Activated CD8-positive, alpha-beta T cell treated with anti-CD3 and anti-CD28 coated beads, Interleukin-2, amount 10 ng/mL, durations not matched to agents 7 days and 5 days (primary cell): ENCODE measurements at regions not wholly inside any gene's neighbourhood (a gene's known extent, or its start where the extent isn't known, plus 50 kb on each side); places are given as distances from the start of the nearest gene placed in this dataset.

Experiments
- ATAC-seq: fragments of 150-1000 bp; cut with Tn5 transposase; one replicate; pipeline ENCODE4 v1.10.0; 2021; ENCODE audit warnings: moderate library complexity
- CTCF ChIA-PET: fragments of 350-600 bp; sonication (Branson Sonifier 250); formaldehyde crosslinking; loops from one replicate; lab custom pipeline; 2021; ENCODE audit warnings: antibody characterized with exemption; lab: Charles Lee
- POLR2A ChIA-PET: fragments of 350-600 bp; sonication (Branson Sonifier 250); formaldehyde crosslinking; loops from one replicate; lab custom pipeline; 2021; ENCODE audit warnings: antibody characterized with exemption; lab: Charles Lee
- DNase-seq: peaks from one replicate; pipeline ENCODE4 v3.0.0-alpha.2; 2020
- H3K27ac Mint-ChIP-seq: one replicate; pipeline ENCODE4 v1.8.0; 2021; ENCODE audit warnings: mild to moderate bottlenecking, mixed read lengths
- H3K27me3 Mint-ChIP-seq: one replicate; pipeline ENCODE4 v1.8.0; 2021; ENCODE audit warnings: low read depth, mixed read lengths
- H3K36me3 Mint-ChIP-seq: one replicate; pipeline ENCODE4 v1.8.0; 2021; ENCODE audit warnings: low read depth, mixed read lengths
- H3K4me1 Mint-ChIP-seq: one replicate; pipeline ENCODE4 v1.8.0; 2021; ENCODE audit warnings: low read depth, mixed read lengths
- H3K4me3 Mint-ChIP-seq: one replicate; pipeline ENCODE4 v1.8.0; 2021; ENCODE audit warnings: mild to moderate bottlenecking, mixed read lengths
- H3K9me3 Mint-ChIP-seq: one replicate; pipeline ENCODE4 v1.8.0; 2022; ENCODE audit warnings: mixed read lengths; ENCODE audit not compliant: insufficient read depth

DNA sequence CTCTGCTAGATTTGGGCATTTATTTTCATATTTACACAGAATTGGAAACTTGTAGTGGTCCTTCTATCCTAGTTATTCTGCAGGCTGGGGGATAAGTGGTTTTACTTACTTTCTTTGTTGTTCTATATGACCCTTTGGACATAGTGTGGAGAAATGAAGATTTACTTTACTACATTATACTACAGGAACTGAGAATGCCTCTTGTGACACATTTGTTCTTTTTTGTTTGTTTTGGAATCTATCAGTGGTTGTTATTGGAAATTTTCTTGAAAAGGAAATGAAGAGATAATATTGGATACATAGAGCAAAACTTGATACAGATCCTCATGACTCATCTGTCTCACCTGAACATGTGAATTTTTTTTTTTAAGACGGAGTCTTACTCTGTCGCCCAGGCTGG lies 146.1 kb upstream of the DPYD start:
- POLR2A ChIA-PET = no interaction called here
- CTCF ChIA-PET = no interaction called here
- peaks cover 6% of the 10 kb centered on the region for H3K27me3 Mint-ChIP-seq

DNA sequence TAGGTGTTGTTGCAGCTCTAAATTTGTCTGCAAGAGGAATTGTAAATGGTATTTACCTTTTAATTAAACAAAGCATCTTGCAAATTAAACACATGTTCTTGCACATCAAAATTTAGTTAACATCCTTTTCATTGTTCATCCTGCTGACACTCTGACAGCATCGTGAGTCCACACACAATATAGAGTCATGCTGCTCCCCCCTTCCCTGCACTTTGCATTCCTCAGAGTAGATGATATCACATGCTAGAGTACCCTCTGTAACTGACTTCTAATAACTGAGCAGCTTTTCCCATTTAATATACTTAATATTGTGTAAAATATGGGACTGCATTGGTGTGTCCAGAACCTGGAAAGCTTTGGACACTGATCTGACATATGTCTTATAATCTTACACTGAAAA lies 138.8 kb upstream of the DPYD start:
- H3K36me3 Mint-ChIP-seq = no peaks in the 10 kb centered on the region
- ATAC-seq (no peak), DNase-seq (no peak)
- H3K27ac Mint-ChIP-seq = no peak overlapping the region
- POLR2A ChIA-PET = no interaction called here
- CTCF ChIA-PET = interaction anchor here (0.6 to 1.8 kb wide), 2 partner anchors 9 to 252 kb away, joined by 3 to 5 read pairs; no protein-coding TSS in a partner anchor
- no peaks in the 10 kb centered on the region for H3K9me3 Mint-ChIP-seq
- H3K4me1 Mint-ChIP-seq = no peaks in the 10 kb centered on the region
- H3K4me3 Mint-ChIP-seq = no peak overlapping the region
- H3K27me3 Mint-ChIP-seq = peaks cover 31% of the 10 kb centered on the region

More for the DNA sequence above, 146.1 kb upstream of the DPYD start:
- ATAC-seq = no peak
- no peaks in the 10 kb centered on the region for H3K4me1 Mint-ChIP-seq
- H3K27ac Mint-ChIP-seq = no peak overlapping the region
- no peak overlapping the region for H3K4me3 Mint-ChIP-seq
- no peak for DNase-seq
- no peaks in the 10 kb centered on the region for H3K9me3 Mint-ChIP-seq
- no peaks in the 10 kb centered on the region for H3K36me3 Mint-ChIP-seq

DNA sequence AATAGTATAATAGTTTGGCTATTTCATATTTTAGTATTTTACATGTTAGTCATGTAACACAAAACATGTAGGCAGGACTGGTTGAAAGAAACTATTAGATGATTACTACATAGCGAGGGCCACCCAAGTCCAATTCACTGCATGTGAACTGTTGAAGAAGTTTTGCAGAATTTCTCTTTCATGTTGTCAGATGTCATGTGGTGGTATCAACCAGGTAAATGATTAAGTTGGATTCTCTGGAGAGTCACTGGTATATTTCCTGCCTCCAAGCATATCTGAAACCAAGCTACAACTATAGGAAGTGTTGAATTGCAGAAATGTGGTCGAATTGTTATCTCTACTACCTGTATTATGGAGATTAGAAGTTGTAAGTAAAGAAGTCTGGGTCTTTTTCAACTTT lies 137.8 kb upstream of the DPYD start:
- H3K36me3 Mint-ChIP-seq = no peaks in the 10 kb centered on the region
- H3K4me1 Mint-ChIP-seq = no peaks in the 10 kb centered on the region
- H3K27ac Mint-ChIP-seq = no peak overlapping the region
- no peak overlapping the region for H3K4me3 Mint-ChIP-seq
- CTCF ChIA-PET = no interaction called here
- DNase-seq = no peak
- POLR2A ChIA-PET = no interaction called here
- peaks cover 35% of the 10 kb centered on the region for H3K27me3 Mint-ChIP-seq
- no peak for ATAC-seq
- no peaks in the 10 kb centered on the region for H3K9me3 Mint-ChIP-seq

DNA sequence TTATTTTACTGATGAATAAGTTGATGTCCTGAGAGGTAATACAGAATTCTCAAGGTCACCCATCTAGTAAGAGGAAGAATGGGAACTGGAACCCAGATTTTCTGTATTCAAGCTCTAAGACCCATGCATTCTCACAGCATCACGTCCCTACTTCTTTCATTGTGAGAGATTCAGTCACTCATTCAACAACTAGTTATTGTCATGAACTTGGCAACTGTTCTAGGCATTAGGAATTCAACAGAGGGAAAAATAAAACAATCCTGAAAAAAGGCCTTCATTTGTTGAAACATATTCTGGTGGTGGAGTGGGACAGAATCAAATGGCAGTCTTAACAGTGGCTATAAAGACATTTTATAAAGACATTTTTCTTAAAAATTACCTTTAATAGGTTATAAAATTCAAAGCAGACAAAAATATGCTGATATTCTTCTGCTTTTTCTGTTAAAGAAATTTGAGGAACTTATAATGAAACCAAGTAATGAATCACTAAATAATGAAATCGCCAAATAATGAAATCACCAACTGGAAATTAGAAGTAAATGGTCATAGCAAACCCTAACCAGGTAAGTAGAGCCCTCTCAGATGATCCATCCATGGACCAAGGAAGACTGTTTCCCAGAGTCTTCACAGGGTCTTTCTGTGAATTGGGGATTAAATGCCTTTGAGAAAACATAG lies 136.5 kb upstream of the DPYD start:
- DNase-seq = no peak
- POLR2A ChIA-PET = no interaction called here
- H3K36me3 Mint-ChIP-seq = no peaks in the 10 kb centered on the region
- no peak for ATAC-seq
- no peak overlapping the region for H3K27ac Mint-ChIP-seq
- H3K9me3 Mint-ChIP-seq = no peaks in the 10 kb centered on the region
- peaks cover 48% of the 10 kb centered on the region for H3K27me3 Mint-ChIP-seq
- peaks cover 11% of the 10 kb centered on the region for H3K4me1 Mint-ChIP-seq
- no peak overlapping the region for H3K4me3 Mint-ChIP-seq
- CTCF ChIA-PET = no interaction called here

DNA sequence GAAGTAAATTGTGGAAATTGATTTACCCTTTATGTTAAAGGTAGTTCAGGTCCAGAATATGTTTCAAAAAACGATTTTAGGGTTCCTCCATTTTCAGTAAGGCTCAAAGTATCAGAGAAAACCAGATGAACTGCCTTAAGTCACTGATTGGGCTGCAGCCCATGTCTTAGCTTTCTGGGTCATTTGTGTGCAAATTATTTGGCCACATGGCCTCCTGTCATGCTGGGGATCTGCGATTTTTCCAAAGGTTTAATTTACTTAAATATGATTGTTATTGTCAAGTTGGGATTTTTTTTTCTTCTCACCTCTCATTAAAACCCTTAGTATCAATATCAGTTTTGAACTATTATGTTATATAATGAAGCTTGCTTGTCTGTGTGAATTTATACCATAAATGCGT lies 135.9 kb upstream of the DPYD start:
- no peak for ATAC-seq
- Mint-ChIP-seq H3K9me3 (no peaks in the 10 kb centered on the region), H3K4me1 (peaks cover 11% of the 10 kb centered on the region), H3K27me3 (peaks cover 52% of the 10 kb centered on the region), H3K36me3 (no peaks in the 10 kb centered on the region), H3K27ac (no peak overlapping the region), H3K4me3 (no peak overlapping the region)
- DNase-seq = no peak
- CTCF ChIA-PET = interaction anchor here (1.3 kb wide), 1 partner anchor 412 kb away, joined by 3 read pairs; no protein-coding TSS in a partner anchor
- POLR2A ChIA-PET = no interaction called here

DNA sequence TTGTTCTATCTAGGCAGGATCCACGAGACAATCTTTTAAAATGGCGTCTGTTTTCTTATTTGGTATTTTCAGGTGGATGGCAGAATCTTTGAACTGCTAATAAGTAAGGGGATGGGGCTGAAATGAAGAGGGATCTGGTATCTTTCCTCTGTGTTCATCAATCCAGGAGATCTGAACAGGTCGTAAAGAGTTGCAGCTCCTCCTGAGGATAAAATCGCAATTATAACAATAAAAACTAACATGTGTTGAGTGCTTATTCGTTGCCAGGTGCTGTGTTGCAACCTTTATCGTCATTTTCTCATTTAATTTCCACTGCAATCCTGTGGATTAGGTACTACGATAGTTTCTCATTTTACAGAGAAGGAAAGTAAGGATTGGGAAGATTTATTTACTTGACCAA lies 134.6 kb upstream of the DPYD start:
- ATAC-seq = no peak
- Mint-ChIP-seq H3K36me3 (no peaks in the 10 kb centered on the region), H3K4me1 (peaks cover 11% of the 10 kb centered on the region), H3K27ac (no peak overlapping the region), H3K27me3 (peaks cover 55% of the 10 kb centered on the region), H3K4me3 (no peak overlapping the region), H3K9me3 (no peaks in the 10 kb centered on the region)
- CTCF ChIA-PET = interaction anchor here (1.0 to 1.7 kb wide), 4 partner anchors 139 to 1093 kb away, joined by 3 to 7 read pairs (median 4); no protein-coding TSS in a partner anchor
- DNase-seq = no peak
- POLR2A ChIA-PET = interaction anchor here (0.6 kb wide), 1 partner anchor 807 kb away, joined by 3 read pairs; no protein-coding TSS in a partner anchor

DNA sequence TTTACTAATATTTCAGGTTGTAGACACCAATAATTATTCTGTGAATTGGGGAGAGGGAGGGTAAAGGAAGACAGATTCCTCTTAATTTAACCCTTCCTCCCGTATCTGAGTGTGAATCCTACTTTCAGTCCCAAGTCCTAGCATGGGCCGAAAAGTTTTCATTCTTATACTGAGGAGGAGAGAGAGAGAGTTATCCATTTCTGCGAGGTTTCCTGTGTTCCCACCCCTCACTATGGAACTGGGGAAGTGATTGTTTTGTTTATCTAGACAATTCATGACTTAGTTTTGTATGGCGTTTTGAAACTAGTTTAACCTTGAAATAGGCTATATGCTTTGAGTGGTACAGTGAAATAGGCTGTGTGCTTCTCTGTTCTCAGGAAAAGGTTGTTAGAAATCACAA lies 134.0 kb upstream of the DPYD start:
- ChIA-PET POLR2A (no interaction called here), CTCF (interaction anchor here (1.2 to 1.7 kb wide), 4 partner anchors 8 to 1092 kb away, joined by 3 to 7 read pairs (median 4); no protein-coding TSS in a partner anchor)
- Mint-ChIP-seq H3K27me3 (peaks cover 61% of the 10 kb centered on the region), H3K27ac (no peak overlapping the region), H3K4me1 (peaks cover 11% of the 10 kb centered on the region), H3K4me3 (no peak overlapping the region), H3K36me3 (no peaks in the 10 kb centered on the region), H3K9me3 (no peaks in the 10 kb centered on the region)
- no peak for ATAC-seq
- no peak for DNase-seq

DNA sequence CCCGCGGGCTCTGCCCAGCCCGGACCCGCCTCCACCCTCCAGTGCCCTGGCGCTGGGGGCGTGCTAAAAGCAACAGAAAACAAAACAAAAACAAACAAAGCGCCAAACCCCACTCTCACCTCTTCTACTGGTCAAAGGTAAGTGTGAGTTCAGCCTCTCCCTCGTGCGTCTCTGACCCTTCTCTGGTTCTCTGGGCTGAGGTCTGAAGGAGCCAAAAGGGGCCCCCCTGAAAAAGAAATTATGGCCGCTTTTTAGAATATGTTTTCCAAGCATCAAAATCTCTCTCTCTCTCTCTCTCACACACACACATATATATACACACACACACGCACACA lies 133.5 kb upstream of the DPYD start:
- ATAC-seq (no peak), DNase-seq (no peak)
- no peaks in the 10 kb centered on the region for H3K36me3 Mint-ChIP-seq
- ChIA-PET POLR2A (no interaction called here), CTCF (interaction anchor here (0.8 to 4.0 kb wide), 10 partner anchors 9 to 1092 kb away, joined by 3 to 23 read pairs (median 4); no protein-coding TSS in a partner anchor)
- H3K4me1 Mint-ChIP-seq = peaks cover 16% of the 10 kb centered on the region
- no peaks in the 10 kb centered on the region for H3K9me3 Mint-ChIP-seq
- H3K4me3 Mint-ChIP-seq = peak overlapping the region; percentile 67
- no peak overlapping the region for H3K27ac Mint-ChIP-seq
- H3K27me3 Mint-ChIP-seq = peaks cover 63% of the 10 kb centered on the region

DNA sequence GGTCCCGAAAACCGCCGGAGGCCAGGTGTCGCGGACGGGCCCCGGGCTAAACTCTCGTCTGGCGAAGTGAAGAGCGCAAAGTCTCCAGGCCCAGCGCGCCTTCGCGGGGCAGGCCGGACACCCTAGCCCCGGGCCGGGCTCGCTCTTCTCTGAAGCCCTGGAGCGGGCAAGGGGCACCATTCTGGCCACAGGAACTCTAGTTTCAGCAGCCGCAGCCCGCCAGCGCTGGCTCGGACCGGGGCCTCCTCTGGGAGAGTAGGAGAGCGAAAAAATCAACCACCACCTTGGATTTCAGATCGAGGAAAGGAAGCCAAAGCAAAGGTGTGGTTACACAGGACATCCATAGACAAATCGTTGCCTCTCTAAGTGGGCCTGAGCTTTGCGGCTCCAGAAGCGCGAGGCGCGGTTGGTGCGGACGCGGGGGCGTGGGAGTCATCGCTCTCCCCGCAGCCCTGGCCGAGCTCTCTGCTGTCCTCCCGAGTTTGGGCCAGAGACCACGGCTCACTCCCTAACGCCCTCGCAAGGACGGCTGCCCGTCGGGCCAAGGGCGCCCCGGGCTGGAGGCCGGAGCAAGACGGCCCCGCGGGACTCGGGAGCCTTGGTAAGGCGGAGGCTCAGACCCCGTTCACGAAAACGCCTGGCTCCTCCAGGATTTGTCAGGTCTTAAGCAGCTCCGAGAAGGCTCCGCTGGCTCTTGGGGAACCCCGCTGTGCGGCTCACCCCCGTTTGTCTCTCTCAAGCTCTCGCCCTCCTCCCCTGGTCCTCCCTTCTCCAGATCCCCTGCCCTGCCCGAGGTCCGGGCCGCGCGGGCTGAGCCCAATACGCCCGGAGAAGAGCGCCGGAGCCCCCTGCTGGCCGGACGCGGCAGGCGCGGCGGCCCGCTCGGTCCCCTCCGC lies 132.9 kb upstream of the DPYD start:
- no peaks in the 10 kb centered on the region for H3K36me3 Mint-ChIP-seq
- H3K27me3 Mint-ChIP-seq = peaks cover 64% of the 10 kb centered on the region
- no peaks in the 10 kb centered on the region for H3K9me3 Mint-ChIP-seq
- ChIA-PET CTCF (interaction anchor here (0.8 to 4.0 kb wide), 13 partner anchors 9 to 1089 kb away, joined by 3 to 23 read pairs (median 4); no protein-coding TSS in a partner anchor), POLR2A (interaction anchor here (0.7 kb wide), 1 partner anchor 1116 kb away, joined by 3 read pairs; no protein-coding TSS in a partner anchor)
- H3K4me1 Mint-ChIP-seq = peaks cover 22% of the 10 kb centered on the region
- peak; percentile 99 for ATAC-seq
- peak overlapping the region; percentile 67 for H3K4me3 Mint-ChIP-seq
- H3K27ac Mint-ChIP-seq = no peak overlapping the region
- peak; percentile 64 for DNase-seq

DNA sequence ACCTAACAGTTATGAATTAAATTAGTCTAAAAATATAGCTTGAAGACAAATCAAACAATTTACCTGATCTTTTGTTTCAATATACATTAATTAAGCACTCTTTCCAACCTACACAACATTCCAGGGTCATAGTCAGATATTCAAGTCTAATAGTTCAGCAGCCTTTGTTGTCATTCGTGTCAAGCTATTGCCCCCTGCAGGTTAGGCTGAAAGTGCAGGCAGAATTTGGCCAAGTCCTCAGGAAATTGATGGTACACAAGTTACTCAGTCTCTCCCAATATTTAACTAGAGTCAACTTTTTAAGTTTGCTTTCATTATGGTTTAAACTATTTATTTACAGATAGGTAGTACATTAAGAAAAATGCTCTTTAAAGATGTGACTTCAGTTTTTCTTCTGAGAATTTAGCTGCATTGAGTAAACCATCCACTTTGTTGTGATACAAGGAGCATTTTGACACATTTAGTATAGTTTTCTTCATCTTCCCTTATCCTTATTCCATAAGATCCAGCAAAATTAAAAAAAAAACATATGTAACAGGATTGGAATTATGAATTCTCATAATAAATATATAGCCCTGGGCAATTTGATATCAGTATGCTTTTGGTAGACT lies 130.3 kb upstream of the DPYD start:
- H3K36me3 Mint-ChIP-seq = no peaks in the 10 kb centered on the region
- H3K9me3 Mint-ChIP-seq = no peaks in the 10 kb centered on the region
- no peak overlapping the region for H3K4me3 Mint-ChIP-seq
- H3K27ac Mint-ChIP-seq = no peak overlapping the region
- ATAC-seq (no peak), DNase-seq (peak; percentile 81)
- H3K4me1 Mint-ChIP-seq = peaks cover 32% of the 10 kb centered on the region
- POLR2A ChIA-PET = no interaction called here
- peaks cover 78% of the 10 kb centered on the region for H3K27me3 Mint-ChIP-seq
- CTCF ChIA-PET = interaction anchor here (0.7 to 4.0 kb wide), 12 partner anchors 9 to 914 kb away, joined by 3 to 23 read pairs (median 3); no protein-coding TSS in a partner anchor

DNA sequence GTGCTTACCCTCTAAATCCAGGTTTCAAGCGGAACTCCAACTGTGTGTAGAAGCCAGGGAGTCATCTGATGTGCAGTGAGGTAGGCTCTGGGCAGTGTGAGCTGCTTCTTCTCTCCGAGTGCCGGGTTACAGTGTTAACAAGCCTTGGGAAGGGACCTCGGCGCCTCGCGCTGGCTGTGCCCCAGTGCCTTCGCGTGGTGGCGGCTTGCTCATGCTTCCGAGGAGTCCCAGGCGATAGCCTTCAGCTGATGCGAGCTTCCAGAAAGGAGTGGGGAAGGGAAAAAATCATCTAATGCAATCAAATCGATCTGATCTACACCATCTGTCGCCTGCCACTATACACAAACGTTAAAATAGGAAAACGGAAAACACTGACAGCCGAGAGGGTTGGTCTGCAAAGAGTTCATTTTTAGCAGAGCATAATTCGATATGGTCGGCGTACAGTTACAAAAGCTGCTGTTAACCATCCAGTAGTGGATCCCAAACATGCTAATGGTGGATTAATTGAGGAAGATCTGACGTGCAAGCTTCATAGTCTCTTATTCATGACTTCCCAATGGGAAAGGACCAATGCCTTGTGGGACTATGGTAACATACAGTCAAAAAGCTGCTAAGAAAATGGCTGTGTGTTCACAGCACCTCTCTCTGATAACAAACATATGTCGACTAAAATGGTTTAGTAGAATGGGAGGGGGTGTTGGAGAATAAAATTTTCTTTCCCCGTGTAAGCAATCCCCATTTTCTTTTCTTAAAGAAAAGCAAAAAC lies 128.7 kb upstream of the DPYD start:
- no peaks in the 10 kb centered on the region for H3K9me3 Mint-ChIP-seq
- no peaks in the 10 kb centered on the region for H3K36me3 Mint-ChIP-seq
- H3K27me3 Mint-ChIP-seq = peaks cover 77% of the 10 kb centered on the region
- POLR2A ChIA-PET = interaction anchor here (2.1 kb wide), 1 partner anchor 129 kb away, joined by 8 read pairs; the partner anchor contains the start of gene DPYD
- DNase-seq (no peak), ATAC-seq (no peak)
- CTCF ChIA-PET = no interaction called here
- H3K27ac Mint-ChIP-seq = no peak overlapping the region
- peaks cover 40% of the 10 kb centered on the region for H3K4me1 Mint-ChIP-seq
- H3K4me3 Mint-ChIP-seq = no peak overlapping the region
